ENCODE measurements at regions not wholly inside any gene's neighbourhood (a gene's known extent, or its start where the extent isn't known, plus 50 kb on each side); places are given as distances from the start of the nearest gene placed in this dataset.

DNA sequence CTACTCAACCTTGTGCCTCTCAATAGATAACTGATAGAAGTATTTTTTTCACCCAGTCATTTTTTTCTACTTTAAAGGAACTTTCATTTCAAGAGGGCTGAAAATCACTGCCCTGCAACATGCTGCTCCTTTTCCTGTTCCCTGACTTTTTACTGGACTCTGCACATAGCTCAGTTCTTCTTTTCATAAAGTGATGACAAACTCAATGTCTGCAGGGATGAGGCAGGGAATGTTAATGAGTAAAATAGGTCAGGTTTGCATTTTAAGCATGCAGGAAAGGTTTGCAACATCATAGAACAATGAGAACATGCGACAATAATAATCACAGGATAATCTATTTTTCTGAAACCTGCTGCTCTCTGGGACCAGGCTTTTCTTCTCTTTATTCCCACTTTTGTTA is 172.2 kb upstream of the SGCD start:
- in situ Hi-C loops (cut with HindIII; ENCODE audit: low sequenced_read_pairs), result no loop called here

DNA sequence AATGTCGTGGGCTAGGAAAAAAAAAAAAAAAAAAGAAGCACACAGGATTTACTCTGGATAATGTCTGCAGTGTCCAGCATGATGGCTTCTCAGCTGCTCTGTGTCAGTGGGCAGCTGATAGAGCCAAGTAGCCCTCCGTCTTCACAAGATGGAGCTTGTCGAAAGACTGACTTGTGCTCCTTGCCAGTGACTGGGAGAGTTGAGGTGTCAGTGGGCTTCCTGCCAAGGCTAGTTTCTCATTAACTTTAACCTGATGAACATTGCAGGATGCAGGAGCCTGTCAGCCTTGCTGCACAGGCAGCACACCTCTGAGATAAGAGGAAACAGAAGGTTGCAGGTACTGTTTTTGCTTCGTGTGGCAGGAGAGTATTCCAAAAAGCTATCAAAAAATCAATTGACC is 171.4 kb upstream of the SGCD start:
- in situ Hi-C loops (cut with HindIII; ENCODE audit: low sequenced_read_pairs), result no loop called here

DNA sequence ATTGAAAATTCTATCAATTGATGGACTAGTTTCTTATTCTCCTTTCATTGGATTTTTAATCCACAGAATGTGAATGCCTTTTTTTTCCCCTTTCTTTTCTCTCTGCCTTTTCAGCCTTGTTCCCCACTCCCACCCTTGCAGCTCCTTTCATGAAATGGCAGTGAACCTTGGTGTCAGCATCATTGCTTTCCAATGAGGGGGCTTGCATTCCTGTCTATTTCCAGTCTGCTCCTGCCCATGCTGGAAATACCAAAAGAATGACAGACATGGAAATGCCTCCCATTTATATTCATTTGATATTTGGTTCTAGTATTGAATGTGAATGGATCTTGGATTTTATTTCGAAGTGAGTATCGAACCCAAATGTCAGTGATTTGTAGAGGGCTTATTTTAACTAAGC is 162.7 kb upstream of the SGCD start:
- in situ Hi-C loops (cut with HindIII; ENCODE audit: low sequenced_read_pairs), result no loop called here

DNA sequence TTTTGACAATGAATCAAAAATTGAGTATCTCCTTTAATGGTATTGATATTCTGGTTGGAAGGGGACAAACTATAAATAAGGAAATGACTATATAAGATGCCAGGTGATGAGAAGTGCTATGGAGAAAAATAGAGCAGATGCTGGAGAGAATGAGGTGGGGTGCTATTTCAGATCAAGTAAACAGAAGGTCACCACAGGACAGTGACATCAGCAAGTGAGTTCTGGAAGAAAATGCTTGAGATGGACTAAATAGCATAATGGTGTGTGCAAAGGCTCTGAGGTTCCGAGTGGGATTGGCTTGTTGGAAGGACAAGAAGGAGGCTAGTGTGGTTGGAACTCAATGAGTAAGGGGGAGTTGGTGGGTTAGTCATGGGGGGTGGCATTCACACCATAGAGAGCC is 157.5 kb upstream of the SGCD start:
- in situ Hi-C loops (cut with HindIII; ENCODE audit: low sequenced_read_pairs), result no loop called here

DNA sequence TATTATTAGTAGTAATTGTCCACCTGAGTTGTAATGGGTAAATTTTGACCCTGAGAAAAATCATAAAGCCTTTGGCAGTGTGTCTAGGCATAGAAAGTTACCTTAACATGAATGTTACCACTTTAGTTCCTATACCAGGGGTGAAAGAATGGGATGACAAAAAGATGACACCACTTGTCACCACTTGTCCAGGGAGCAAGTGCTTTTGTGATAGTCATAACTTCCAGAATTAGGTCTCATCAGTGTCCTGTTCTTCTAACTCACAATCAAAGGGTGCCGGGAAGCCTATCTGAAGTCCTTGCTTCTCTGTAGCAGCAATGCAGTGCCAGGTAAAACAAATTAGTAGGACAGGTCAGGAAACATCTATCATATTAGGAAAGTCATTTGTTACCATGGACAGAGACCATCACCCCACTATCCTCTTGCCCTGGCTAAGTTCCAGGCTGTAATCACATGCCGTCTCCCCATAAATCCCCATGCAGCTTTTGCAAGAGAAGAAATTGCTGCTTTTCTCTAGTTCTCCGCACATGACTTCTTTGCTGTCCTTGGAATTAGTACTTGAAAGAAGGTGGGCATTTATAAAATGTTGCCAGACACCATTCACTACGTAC is 156.5 kb upstream of the SGCD start:
- in situ Hi-C loops (cut with HindIII; ENCODE audit: low sequenced_read_pairs), result no loop called here

DNA sequence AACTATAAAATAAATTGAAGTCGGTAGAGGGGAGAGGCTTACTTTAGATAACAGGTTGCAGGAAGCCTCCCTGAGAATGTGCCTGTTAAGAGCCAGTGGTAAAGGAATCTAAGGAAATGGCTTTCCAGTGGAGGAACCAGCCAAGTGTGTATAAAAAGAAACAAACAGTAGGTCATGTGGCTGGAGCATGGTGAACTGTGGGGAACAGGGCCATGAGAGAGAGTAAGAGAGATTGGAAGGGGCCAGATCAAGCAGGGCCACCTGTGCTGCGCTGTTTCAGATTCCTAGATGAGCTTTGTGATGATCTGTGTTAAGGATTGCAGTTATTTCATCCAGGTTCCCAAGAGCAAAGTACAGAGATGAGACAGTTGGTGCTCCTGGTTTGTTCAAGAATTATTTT is 152.7 kb upstream of the SGCD start:
- in situ Hi-C loops (cut with HindIII; ENCODE audit: low sequenced_read_pairs), result no loop called here

DNA sequence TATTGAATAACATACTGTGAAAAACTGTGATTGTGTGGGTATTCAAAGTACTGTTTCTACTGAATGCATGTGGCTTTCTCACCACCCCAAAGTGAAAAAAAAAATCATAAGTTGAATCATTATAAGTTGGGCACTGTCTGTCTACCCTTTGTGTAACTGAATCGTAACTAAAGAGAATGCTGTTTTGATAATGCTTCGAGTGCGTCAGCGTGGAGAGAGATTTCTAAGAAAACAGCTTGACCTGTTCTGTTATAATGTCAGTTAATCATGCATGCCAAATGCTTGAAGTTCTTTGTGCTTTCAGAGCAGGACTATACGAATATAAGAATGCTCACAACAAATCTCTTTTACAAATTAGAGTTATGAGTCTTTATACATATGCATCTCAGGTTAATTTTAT is 148.8 kb upstream of the SGCD start:
- in situ Hi-C loops (cut with HindIII; ENCODE audit: low sequenced_read_pairs), result no loop called here

DNA sequence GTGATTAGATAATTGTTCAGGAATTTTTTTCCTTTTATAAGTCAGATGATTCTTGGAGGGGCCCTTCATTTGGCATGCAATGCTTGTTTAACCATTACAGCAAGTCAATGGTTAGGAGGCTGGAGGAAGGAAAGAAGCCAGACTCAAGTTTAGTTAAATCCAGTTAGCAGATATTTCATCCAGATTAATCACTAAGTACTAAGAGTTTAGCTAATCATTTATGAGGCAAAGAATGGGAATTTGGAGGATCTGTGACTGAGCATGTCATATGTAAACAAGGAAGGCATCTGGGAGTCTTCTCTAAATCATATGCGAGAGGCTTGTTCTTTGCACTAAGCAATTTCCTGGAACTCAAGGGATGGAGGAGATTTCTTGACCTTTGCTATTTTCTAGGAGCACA is 145.3 kb upstream of the SGCD start:
- in situ Hi-C loops (cut with HindIII; ENCODE audit: low sequenced_read_pairs), result no loop called here

DNA sequence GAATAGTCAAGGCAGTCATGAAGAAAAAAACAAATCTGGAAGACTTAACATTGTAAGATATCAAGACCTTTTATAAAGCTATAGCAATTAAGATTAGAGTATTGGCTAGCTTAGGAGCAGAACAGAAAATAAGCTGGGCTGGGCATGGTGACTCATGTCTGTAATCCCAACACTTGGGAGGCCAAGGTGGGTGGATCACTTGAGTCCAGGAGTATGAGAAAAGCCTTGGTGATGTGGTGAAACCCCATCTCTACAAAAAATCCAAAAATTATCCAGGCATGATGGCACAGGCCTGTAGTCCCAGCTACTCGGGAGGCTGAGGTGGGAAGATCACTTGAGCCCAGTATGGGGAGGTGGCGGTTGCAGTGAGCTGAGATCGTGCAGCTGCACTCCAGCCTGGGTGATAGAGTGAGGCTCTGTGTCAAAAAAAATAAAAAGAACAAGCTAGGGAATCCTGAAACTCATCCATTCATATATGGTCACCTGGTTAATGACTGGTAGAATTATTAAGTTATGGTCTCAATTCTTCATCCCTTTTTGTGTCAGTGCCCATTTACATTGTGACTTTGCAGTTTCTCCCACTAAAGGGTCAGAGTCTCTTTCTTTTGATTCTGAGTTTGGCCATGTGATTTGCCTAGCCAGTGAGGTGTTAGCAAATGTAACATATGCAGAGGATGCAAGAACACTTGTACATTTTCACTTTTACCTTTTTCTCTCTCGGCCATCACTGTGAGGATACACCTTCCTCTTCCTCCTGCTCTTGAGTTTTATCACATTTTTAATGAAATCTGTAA is 144.6 kb upstream of the SGCD start:
- in situ Hi-C loops (cut with HindIII; ENCODE audit: low sequenced_read_pairs), result no loop called here

DNA sequence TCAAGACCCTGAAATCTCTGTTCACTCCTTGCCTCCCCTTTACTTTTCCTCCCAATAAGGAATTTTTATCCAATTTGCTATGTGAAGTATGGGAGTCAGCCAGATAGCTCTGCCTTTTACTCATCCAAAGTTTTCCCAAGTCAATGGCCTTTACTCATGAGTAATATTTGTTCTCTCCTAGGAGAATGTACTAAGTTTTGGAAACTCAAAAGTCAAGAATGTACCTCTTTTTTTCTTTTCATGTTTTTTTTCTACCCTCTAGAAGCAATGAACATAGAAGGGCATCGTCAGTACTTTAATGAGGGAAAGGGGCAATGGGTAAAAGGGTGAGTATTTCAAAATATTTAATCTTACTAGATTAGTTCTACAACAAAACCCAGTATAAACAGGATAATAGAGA is 140.2 kb upstream of the SGCD start:
- in situ Hi-C loops (cut with HindIII; ENCODE audit: low sequenced_read_pairs), result no loop called here

DNA sequence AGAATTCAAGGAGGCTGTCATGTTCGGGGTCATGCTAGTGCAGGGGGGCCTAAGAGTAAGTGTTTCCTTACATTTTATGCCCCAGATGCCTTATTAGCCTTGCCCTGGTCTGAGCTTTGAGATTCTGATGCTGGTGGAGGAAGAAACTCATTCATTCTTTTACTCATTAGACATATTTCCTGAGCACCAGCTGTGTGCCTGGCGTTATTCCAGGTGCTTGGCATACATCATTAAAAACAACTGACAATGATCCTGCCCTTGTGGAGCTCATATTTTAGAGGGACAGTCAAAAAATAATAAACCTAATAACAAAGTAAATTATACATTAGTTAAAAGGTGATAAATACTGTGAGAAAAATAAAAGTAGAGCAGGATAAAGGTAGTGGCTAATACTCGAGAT is 138.9 kb upstream of the SGCD start:
- in situ Hi-C loops (cut with HindIII; ENCODE audit: low sequenced_read_pairs), result no loop called here

DNA sequence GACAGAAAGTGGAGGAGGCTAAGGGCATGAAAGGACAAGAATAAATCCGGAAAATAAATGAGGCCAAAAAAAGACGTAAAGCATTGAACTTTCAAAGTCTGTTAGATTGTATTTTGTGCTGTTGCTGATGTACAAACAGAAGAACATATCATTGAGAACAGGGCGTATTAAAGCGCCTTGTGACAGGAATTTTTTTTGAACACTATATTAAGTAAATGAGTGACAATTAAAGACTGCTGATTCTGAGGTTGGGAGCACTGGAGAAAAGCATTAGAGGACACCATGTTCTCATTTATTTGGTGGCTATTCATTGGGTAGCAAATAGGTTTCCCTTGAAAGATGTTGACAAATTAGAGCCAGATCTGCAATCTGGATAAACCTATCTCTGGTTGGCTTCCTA is 137.3 kb upstream of the SGCD start:
- in situ Hi-C loops (cut with HindIII; ENCODE audit: low sequenced_read_pairs), result no loop called here

DNA sequence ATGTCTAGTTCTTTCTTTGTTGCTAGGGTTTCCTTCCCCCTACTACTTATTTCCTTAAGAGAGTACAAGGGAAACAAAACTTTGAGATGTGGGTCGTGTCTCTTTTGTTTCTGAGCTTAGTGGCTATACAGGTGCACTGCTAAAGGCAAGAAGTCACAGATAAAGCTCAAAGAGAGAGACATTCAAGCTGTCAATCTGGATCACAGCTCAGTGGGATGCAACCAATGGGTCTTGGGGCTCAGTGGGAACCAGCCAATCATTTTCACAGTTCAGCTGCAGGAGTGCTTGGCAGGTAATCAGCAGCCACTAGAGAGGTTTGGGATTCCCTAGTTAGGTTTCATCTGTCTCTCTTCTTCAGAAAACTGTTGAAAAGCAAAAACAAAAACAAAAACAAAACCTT is 135.4 kb upstream of the SGCD start:
- in situ Hi-C loops (cut with HindIII; ENCODE audit: low sequenced_read_pairs), result no loop called here

DNA sequence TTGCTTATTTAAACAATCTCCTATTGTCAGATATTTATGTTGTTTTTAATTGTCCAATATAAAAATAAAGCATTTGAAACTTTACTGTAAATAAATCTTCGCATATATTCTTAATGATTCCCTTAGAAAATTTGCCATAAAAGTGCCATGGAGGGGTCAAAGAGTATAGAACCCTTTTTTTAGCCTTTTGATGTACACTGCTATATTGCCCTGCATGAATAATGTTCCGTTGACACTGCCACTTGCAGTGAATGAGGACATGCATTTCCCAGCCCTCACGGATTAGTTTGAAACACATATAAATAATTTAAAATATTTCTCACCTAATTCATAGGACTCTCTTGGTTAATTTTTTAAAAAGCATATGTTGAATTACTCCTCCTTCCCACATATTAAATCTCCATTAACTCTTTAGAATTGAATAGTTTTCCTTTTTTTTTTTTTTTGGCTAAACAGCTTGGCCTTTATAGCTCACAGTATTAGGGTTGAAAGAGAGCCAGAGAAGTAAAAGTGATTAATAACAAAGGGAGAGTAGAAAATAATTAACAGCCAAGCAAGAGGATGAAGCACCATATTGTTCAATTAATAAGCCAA is 129.8 kb upstream of the SGCD start:
- in situ Hi-C loops (cut with HindIII; ENCODE audit: low sequenced_read_pairs), result no loop called here

DNA sequence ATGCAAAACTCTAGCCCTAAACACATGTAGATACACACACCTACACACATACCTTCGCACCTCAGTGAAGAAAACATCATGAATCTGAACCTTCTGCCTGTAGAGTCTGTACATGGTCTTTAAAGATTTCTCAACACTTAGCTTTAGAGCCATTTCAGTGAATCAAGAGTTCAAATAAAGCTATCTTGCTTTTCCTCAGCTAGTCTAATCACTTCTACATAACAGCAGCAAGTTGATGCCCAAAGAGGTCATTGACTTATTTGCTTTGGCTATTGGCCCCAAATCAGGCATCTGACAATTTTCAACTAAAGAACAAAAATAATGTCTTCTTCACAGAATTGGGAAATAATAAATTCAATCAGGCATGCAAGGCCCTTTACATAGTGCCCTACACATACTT is 127.9 kb upstream of the SGCD start:
- in situ Hi-C loops (cut with HindIII; ENCODE audit: low sequenced_read_pairs), result no loop called here

DNA sequence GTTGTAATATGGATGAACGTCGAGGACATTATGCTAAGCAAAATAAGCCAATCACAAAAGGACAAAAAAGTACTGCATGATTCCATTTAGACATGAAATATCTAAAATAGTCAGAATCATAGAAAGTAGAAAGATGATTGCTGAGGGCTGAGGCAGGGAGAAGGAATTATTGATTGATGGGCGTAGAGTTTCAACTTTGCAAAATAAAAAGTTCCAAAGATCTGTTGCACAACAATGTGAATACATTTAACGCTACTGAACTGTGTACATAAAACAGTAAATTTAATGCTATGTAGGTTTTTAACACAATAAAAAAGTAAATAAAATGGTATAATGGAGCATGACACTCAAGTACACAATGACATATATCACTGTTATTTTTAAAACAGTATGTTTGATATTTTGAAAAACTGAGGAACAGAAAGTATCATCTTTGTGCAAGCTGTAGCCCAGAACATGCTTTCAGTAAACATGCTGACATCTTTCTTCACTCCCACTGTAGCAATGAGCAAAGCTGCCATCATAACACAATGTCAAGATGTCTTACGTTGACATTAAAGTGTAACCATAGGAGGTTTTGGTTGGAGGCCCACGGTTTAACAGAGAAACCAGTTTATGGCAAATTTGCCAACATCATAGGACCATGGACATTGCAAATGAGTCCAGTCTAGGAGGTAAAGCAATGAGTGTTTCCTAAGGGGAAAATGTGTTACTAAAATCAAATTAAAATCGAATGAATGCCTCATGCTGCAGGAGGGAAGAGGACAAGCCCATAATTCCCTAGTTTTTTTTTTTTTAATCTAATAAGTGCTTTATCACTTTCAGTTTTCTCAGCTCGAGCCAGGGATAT is 125.8 kb upstream of the SGCD start:
- in situ Hi-C loops (cut with HindIII; ENCODE audit: low sequenced_read_pairs), result no loop called here

DNA sequence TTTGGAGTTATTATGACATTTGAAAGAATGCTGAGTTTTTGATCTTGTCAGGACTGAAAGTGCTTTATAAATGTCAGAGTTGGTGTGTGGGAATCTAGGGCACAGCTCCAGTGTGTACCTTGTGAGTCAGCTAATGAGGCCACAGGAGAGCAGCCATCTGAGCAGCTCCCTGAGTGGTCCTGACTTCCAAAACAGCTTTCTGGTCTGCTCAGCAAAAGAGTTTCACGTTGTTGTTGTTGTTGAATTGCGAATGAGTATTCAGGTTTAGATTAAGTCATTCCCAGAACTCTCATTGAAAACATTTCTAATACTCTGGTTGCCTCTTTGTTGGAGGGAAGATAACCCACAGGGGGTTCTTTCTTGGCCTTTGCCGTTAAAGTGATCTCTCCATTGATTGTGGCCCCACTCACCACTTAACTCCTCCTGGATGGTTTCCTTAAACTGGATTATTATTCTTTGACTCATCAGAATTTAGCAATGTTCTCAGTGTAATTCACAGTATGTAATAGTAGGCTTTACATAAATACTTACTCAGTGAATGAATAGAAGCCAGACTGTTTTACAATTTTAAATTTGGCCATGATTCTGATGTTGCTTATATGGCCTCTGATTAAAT is 125.1 kb upstream of the SGCD start:
- in situ Hi-C loops (cut with HindIII; ENCODE audit: low sequenced_read_pairs), result no loop called here

DNA sequence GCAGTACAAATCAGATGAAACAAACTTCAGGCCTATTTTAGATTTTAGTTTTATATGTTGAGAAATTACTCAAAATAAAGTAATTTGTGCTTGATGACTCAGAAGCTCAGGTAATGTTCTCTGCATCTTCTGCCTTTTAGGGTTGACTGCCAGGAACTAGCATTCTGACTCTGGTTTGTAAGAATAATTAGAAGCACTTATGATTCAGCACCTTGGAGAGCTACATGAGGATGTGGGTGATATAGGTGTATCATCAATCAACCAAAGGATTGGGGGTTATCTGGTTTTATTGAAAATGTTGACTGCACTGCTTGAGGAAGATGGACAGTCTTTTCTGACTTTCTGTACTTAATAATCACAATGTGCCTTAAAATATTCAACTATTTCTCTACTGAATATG is 118.7 kb upstream of the SGCD start:
- in situ Hi-C loops (cut with HindIII; ENCODE audit: low sequenced_read_pairs), result no loop called here

DNA sequence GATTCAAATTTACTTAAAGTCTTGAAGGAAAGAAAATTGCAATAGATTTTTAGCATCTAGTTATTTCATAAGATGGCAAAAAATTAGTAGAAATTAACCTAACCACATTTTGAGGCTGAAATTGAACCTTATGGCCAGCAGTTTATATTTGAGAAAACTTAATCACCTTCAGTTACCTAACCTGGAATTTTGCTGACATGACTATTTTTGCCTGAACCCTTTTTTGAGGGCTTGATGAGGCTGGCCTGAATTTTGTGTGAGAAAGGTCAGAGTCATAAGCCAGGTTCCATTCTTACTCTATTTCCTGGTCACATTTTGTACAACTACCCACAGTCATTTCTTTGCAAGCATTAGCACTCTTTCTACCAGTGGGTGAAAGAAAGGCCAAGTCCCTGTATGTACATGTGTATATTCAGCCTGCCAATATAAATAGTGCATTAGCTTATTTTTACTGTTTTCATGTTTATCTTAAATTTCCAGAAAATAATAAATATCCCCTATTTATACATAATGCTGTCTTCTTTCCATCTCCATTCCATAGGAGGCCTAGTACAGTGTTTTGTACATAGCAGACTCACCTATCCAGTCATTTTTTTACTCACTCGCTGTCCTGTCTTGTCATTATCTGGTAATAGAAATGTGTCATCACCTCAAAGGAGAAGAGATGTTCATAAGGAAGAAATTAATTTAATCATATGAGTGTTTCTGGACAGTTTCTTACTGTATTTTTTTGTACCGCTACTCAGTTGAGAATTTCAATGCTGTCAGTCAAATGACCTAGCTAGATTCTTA is 108.4 kb upstream of the SGCD start:
- in situ Hi-C loops (cut with HindIII; ENCODE audit: low sequenced_read_pairs), result no loop called here

DNA sequence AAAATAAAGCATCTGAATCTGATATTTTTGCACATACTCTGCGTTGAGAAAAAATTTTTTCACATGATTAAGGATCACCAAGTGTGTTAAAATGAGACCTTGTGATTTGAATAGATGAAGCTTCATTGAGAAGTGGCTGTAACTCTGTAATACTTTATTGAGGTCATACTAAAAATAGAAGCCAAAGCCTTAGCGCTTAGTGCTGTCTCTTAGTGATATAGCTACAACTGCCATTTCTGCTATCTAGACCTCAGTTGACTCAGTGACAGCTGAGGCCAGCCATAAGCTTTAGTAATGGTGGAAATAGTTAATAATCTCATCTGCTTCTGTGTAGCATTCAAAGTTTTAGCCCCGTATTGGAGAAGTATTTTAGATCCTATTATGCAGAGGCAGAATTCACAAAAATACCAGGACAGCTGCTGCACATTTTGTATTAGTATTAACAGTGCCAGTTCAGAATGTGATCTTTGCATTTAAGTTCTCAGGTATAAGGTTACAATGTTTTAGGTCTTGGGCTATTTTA is 107.4 kb upstream of the SGCD start:
- in situ Hi-C loops (cut with HindIII; ENCODE audit: low sequenced_read_pairs), result no loop called here

Data from endothelial cell of hepatic sinusoid (primary cell).